Adrenal gland (tissue), 9 donors: ENCODE measurements at regions not wholly inside any gene's neighbourhood (a gene's known extent, or its start where the extent isn't known, plus 50 kb on each side); places are given as distances from the start of the nearest gene placed in this dataset.

ENCODE experiments used
- DNase-seq, 7 donors: peaks; one replicate each; pipeline ENCODE4 v3.0.0-alpha.2; 2019 to 2020
- H3K27ac ChIP-seq, 5 donors: fragments of 200-600 bp; sonication (generic) in 4 of 5; 1 replicate in 3 of 5; 2 replicates in 2 of 5; pipeline versions ENCODE4 v1.5.1 to v1.8.0; 2016 to 2020; ENCODE audit warnings: mild to moderate bottlenecking in 1 of 5
- H3K27me3 ChIP-seq: fragments of 200-600 bp; 2 replicates; pipeline ENCODE4 v1.8.0; 2021
- H3K36me3 ChIP-seq, 2 donors: fragments of 200-600 bp; replicated peaks in 1 of 2; 1 replicate in 1 of 2; 2 replicates in 1 of 2; pipeline versions ENCODE4 v1.5.1 to v1.8.0; 2018 to 2022
- H3K4me1 ChIP-seq, 2 donors: fragments of 200-600 bp; replicated peaks in 1 of 2; 1 replicate in 1 of 2; 2 replicates in 1 of 2; pipeline versions ENCODE4 v1.5.1 to v1.8.0; 2018 to 2021
- H3K4me3 ChIP-seq, 4 donors: fragments of 200-600 bp; sonication (generic) in 3 of 4; one replicate each; pipeline ENCODE4 v1.5.1; 2016 to 2018
- H3K9me3 ChIP-seq, 3 donors: fragments of 200-600 bp; sonication (generic) in 1 of 3; replicated peaks in 1 of 3; 1 replicate in 2 of 3; 2 replicates in 1 of 3; pipeline versions ENCODE4 v1.5.1 to v1.8.0; 2016 to 2021
- CTCF ChIP-seq, 6 experiments: fragments of 450-650 bp in 4 of 6; fragments of 200-600 bp in 2 of 6; sonication (generic) in 1 of 6; IDR thresholded peaks; 1 replicate in 5 of 6; 2 replicates in 1 of 6; pipeline versions ENCODE4 v1.5.1 to v1.8.0; 2016 to 2021; ENCODE audit warnings: antibody characterized with exemption in 6 of 6, mild to moderate bottlenecking in 2 of 6, moderate library complexity in 1 of 6
- POLR2A ChIP-seq, 2 donors: fragments of 450-650 bp; IDR thresholded peaks; one replicate each; pipeline ENCODE4 v1.6.1; 2017; ENCODE audit warnings: antibody characterized with exemption in 2 of 2, mild to moderate bottlenecking in 2 of 2, moderate library complexity in 1 of 2
- WGBS, 4 donors: extraction: QIAGEN DNeasy Blood & Tissue Kit in 2 of 4; methylation state at CpG; one replicate each; pipeline versions ENCODE4 v1.1.5 to v1.1.7; 2013 to 2017; 5-methylcytosine and 5-hydroxymethylcytosine counted together
- intact Hi-C, 2 donors: fragments of 100-400 bp; cut with DNase I; formaldehyde crosslinking; loops; one replicate each; pipeline versions ENCODE4 v1.14.1 to v1.15.0; 2022 to 2023
- donor health status: healthy with polysubstance abuse.
- donor health status: Bipolar disorder and iron deficiency.
- donor health status: DM: yes; HTN: yes; CAD: no.
- donor health status: DM: no; HTN: no; CAD: no.
- donor health status: DM: no; HTN: no; CAD: no.

- intact Hi-C loops: no loop called here
- Histone ChIP-seq H3K4me1 (no peaks in the 10 kb centered on the region), H3K27me3 (no peaks in the 10 kb centered on the region), H3K36me3 (no peaks in the 10 kb centered on the region), H3K9me3 (no peaks in the 10 kb centered on the region), H3K4me3 (no peak overlapping the region), H3K27ac (no peak overlapping the region)
- no peak for DNase-seq
- TF ChIP-seq CTCF (IDR thresholded peaks at IDR 0.05): no peak
- TF ChIP-seq POLR2A (IDR thresholded peaks at IDR 0.05): no peak
- 25 to 42% (median 35%) methylated on average over 3 of the region's 3 CpGs for WGBS, 4 donors
Observed at GRCh38 chr5:96087939-96088338, 126.3 kb upstream of the ELL2 start.

- H3K27me3 ChIP-seq: no peaks in the 10 kb centered on the region
- no peak overlapping the region for H3K27ac ChIP-seq
- 37 to 59% (median 52%) methylated on average over 2 of the region's 2 CpGs for WGBS, 4 donors
- TF ChIP-seq POLR2A (IDR thresholded peaks at IDR 0.05) (no peak), CTCF (IDR thresholded peaks at IDR 0.05) (no peak)
- no peaks in the 10 kb centered on the region for H3K9me3 ChIP-seq
- H3K36me3 ChIP-seq: no peaks in the 10 kb centered on the region
- H3K4me3 ChIP-seq: no peak overlapping the region
- intact Hi-C loops: no loop called here
- no peaks in the 10 kb centered on the region for H3K4me1 ChIP-seq
- DNase-seq: no peak
Observed at GRCh38 chr5:96084874-96085506, 123.3 kb upstream of the ELL2 start.

GRCh38 chr5:96083361-96083881 is 121.8 kb upstream of the ELL2 start:
- Histone ChIP-seq H3K4me3 (no peak overlapping the region), H3K9me3 (no peaks in the 10 kb centered on the region), H3K27ac (no peak overlapping the region), H3K27me3 (no peaks in the 10 kb centered on the region), H3K4me1 (no peaks in the 10 kb centered on the region), H3K36me3 (no peaks in the 10 kb centered on the region)
- WGBS, 4 donors: 30 to 42% (median 35%) methylated on average over 4 of the region's 4 CpGs
- TF ChIP-seq CTCF (IDR thresholded peaks at IDR 0.05) (no peak), POLR2A (IDR thresholded peaks at IDR 0.05) (no peak)
- intact Hi-C loops: no loop called here
- no peak for DNase-seq

GRCh38 chr5:96081276-96081858 is 119.7 kb upstream of the ELL2 start:
- Histone ChIP-seq H3K27ac (no peak overlapping the region), H3K27me3 (no peaks in the 10 kb centered on the region), H3K4me3 (no peak overlapping the region), H3K9me3 (no peaks in the 10 kb centered on the region), H3K36me3 (no peaks in the 10 kb centered on the region), H3K4me1 (no peaks in the 10 kb centered on the region)
- 76 to 80% (median 77%) methylated on average over 2 of the region's 2 CpGs for WGBS, 4 donors
- no peak for TF ChIP-seq POLR2A (IDR thresholded peaks at IDR 0.05)
- TF ChIP-seq CTCF (IDR thresholded peaks at IDR 0.05): no peak
- no peak for DNase-seq
- intact Hi-C loops: no loop called here
